SK-N-SH (cell line): ENCODE measurements at regions not wholly inside any gene's neighbourhood (a gene's known extent, or its start where the extent isn't known, plus 50 kb on each side); places are given as distances from the start of the nearest gene placed in this dataset.

Source experiments
- CTCF ChIA-PET: fragments of 300-600, 350-600 bp; formaldehyde crosslinking; extraction: SDS; loops from one replicate; lab custom pipeline; 2021; lab: Yijun Ruan, JAX
- POLR2A ChIA-PET: fragments of 350-600 bp; sonication (Branson Sonifier 250); formaldehyde crosslinking; extraction: SDS; loops from one replicate; lab custom pipeline; 2020; ENCODE audit warnings: antibody characterized with exemption, inconsistent platforms; lab: Yijun Ruan, JAX
- DNase-seq: peaks from one replicate; pipeline ENCODE4 v3.0.0; 2012
- H2AFZ ChIP-seq: fragments of 200-600 bp; sonication (generic); 2 replicates; pipeline ENCODE4 v1.8.1; 2016; ENCODE audit warnings: antibody characterized with exemption, mild to moderate bottlenecking, low read depth
- H3F3A ChIP-seq: fragments of 200-600 bp; sonication (generic); replicated peaks from 2 replicates; pipeline ENCODE3; 2016; ENCODE audit warnings: antibody characterized with exemption, mild to moderate bottlenecking; ENCODE audit not compliant: insufficient read depth
- H3K27ac ChIP-seq, 2 experiments: fragments of 200-500 bp in 1 of 2; fragments of 200-600 bp in 1 of 2; sonication (Bioruptor generic) in 1 of 2; sonication (generic), shearing (Covaris generic) in 1 of 2; 2 replicates each; pipeline versions ENCODE4 v1.5.1 to v1.6.1; 2014 to 2016; ENCODE audit warnings: low read depth in 2 of 2, inconsistent platforms in 1 of 2, low read length in 1 of 2, mild to moderate bottlenecking in 1 of 2, mixed read lengths in 1 of 2
- H3K27me3 ChIP-seq: fragments of 200-600 bp; sonication (generic), shearing (Covaris generic); 2 replicates; pipeline ENCODE4 v1.6.1; 2016; ENCODE audit warnings: mixed run types; ENCODE audit not compliant: insufficient read depth
- H3K36me3 ChIP-seq, 2 experiments: fragments of 200-500 bp in 1 of 2; fragments of 200-600 bp in 1 of 2; sonication (Bioruptor generic) in 1 of 2; sonication (generic) in 1 of 2; replicated peaks in 1 of 2; 2 replicates each; pipeline versions ENCODE3 to v1.5.1; 2014 to 2016; ENCODE audit warnings: low read length in 1 of 2, mild to moderate bottlenecking in 1 of 2; ENCODE audit not compliant: insufficient read depth in 2 of 2, control insufficient read depth in 1 of 2
- H3K4me1 ChIP-seq, 2 experiments: fragments of 200-500 bp in 1 of 2; fragments of 200-600 bp in 1 of 2; sonication (Bioruptor generic) in 1 of 2; sonication (generic), shearing (Covaris generic) in 1 of 2; 2 replicates each; pipeline versions ENCODE4 v1.5.1 to v1.6.1; 2014 to 2016; ENCODE audit warnings: low read depth in 1 of 2, low read length in 1 of 2, mixed run types in 1 of 2; ENCODE audit not compliant: insufficient read depth in 2 of 2, control insufficient read depth in 1 of 2
- H3K4me2 ChIP-seq: fragments of 200-600 bp; sonication (generic), shearing (Covaris generic); 2 replicates; pipeline ENCODE4 v1.6.1; 2017; ENCODE audit warnings: mixed run types
- H3K4me3 ChIP-seq, 2 experiments: fragments of 200-500 bp in 1 of 2; fragments of 200-600 bp in 1 of 2; sonication (Bioruptor generic) in 1 of 2; sonication (generic), shearing (Covaris generic) in 1 of 2; 2 replicates each; pipeline versions ENCODE4 v1.5.1 to v1.8.1; 2014 to 2016; ENCODE audit warnings: low read depth in 2 of 2, inconsistent platforms in 1 of 2, low read length in 1 of 2, mild to moderate bottlenecking in 1 of 2, mixed read lengths in 1 of 2, moderate library complexity in 1 of 2
- H3K79me2 ChIP-seq: fragments of 200-600 bp; sonication (generic); 2 replicates; pipeline ENCODE4 v1.8.1; 2017; ENCODE audit warnings: mild to moderate bottlenecking; ENCODE audit not compliant: insufficient read depth
- H3K9ac ChIP-seq: fragments of 200-600 bp; sonication (generic); 2 replicates; pipeline ENCODE4 v1.6.1; 2017; ENCODE audit warnings: mixed run types
- H3K9me2 ChIP-seq: fragments of 200-600 bp; sonication (generic); 2 replicates; pipeline ENCODE4 v1.6.1; 2017; ENCODE audit warnings: mixed run types
- H3K9me3 ChIP-seq: fragments of 200-600 bp; sonication (generic); 2 replicates; pipeline ENCODE4 v1.6.1; 2017; ENCODE audit warnings: mixed run types, mild to moderate bottlenecking, moderate library complexity
- H4K20me1 ChIP-seq: fragments of 200-600 bp; sonication (generic); 2 replicates; pipeline ENCODE4 v1.6.1; 2017; ENCODE audit warnings: mild to moderate bottlenecking, mixed run types; ENCODE audit not compliant: insufficient read depth
- CTCF ChIP-seq: fragments of 200-600 bp; sonication (generic); IDR thresholded peaks from 2 replicates; pipeline ENCODE4 v1.6.1; 2017; ENCODE audit warnings: antibody characterized with exemption, mild to moderate bottlenecking, moderate library complexity
- EP300 ChIP-seq, 2 experiments: IDR thresholded peaks; 2 replicates each; pipeline versions ENCODE4 v1.4.0 to v1.6.1; 2012; ENCODE audit warnings: borderline replicate concordance in 1 of 2, low read depth in 1 of 2, low read length in 1 of 2
- IRF3 ChIP-seq: fragments of 150-350 bp; IDR thresholded peaks from 2 replicates; pipeline ENCODE4 v1.6.1; 2016; ENCODE audit warnings: mild to moderate bottlenecking, low read depth, low read length
- PBX3 ChIP-seq: IDR thresholded peaks from 2 replicates; pipeline ENCODE4; 2012
- RCOR1 ChIP-seq: fragments of 150-350 bp; IDR thresholded peaks from 2 replicates; pipeline ENCODE4 v1.6.1; 2017; ENCODE audit warnings: antibody characterized with exemption, low read length
- SMC3 ChIP-seq: IDR thresholded peaks from 2 replicates; pipeline ENCODE4 v1.6.1; 2012; ENCODE audit warnings: low read depth, low read length, improper control_type of control experiment
- TCF12 ChIP-seq: IDR thresholded peaks from 2 replicates; pipeline ENCODE4 v1.4.0; 2012
- USF2 ChIP-seq: fragments of 150-350 bp; IDR thresholded peaks from 2 replicates; pipeline ENCODE4 v1.6.1; 2017; ENCODE audit warnings: antibody characterized with exemption, low read length, low read depth, borderline replicate concordance
- YY1 ChIP-seq: IDR thresholded peaks from 2 replicates; pipeline ENCODE4 v1.4.0; 2012; ENCODE audit warnings: low read depth, mild to moderate bottlenecking
- TF ChIP-seq, protein P1 (sequence below): IDR thresholded peaks from 2 replicates; pipeline ENCODE4 v1.4.0; 2012; ENCODE audit warnings: low read depth, borderline replicate concordance
- TF ChIP-seq, protein P2 (sequence below): IDR thresholded peaks from 2 replicates; pipeline ENCODE4 v1.6.1; 2012; ENCODE audit warnings: mild to moderate bottlenecking, low read depth, low read length, moderate library complexity
- TF ChIP-seq, protein P3 (sequence below): IDR thresholded peaks from 2 replicates; pipeline ENCODE4 v1.4.0; 2012; ENCODE audit warnings: low read depth

DNA sequence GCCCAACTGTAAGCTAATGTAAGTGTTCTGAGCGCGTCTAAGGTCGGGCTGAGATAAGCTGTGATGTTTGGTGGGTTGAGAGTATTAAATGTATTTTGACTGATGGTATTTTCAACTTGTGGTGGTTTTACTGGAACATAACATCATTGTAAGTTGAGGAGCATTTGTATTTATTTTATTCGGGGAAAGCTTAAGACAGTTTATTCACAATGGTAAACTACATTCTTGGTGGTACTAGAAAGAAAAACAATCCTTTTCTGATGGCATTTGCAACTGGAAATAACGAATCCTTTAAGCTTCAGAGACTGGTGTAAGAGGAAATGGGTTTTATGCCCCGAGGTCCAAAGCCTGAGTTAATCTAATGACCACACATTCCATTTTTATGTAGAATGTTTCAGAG, 283.3 kb upstream of the NETO1 start (continued):
- TF ChIP-seq, protein P1, sequence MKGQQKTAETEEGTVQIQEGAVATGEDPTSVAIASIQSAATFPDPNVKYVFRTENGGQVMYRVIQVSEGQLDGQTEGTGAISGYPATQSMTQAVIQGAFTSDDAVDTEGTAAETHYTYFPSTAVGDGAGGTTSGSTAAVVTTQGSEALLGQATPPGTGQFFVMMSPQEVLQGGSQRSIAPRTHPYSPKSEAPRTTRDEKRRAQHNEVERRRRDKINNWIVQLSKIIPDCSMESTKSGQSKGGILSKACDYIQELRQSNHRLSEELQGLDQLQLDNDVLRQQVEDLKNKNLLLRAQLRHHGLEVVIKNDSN: no peak
- TF ChIP-seq PBX3: no peak

DNA sequence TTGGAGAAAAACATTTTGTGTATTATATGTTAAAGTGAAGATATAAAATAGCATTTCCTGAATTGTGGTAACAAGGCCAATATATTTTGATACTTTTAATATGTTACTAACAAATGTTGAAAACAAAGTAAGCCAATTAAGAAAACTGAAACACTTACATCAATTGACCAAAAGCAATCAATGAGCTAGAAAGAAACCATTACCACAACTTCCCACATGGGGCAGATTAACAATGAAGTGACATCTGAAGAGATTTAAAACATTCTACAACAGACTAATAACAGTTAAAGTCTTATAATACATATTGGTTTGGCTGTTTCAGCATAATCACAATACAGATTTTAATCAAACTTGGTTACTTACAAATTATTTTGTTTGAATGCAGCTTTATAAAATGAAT, 282.4 kb upstream of the NETO1 start:
- no peaks in the 10 kb centered on the region for H3K36me3 ChIP-seq
- H3K9ac ChIP-seq: no peak overlapping the region
- no peak for DNase-seq
- no peak overlapping the region for H3K4me2 ChIP-seq
- H2AFZ ChIP-seq: no peak overlapping the region
- CTCF ChIA-PET: no interaction called here
- no peaks in the 10 kb centered on the region for H3F3A ChIP-seq
- H3K27ac ChIP-seq: no peak overlapping the region
- POLR2A ChIA-PET: no interaction called here
- H3K9me2 ChIP-seq: no peaks in the 10 kb centered on the region; the same call in 1 of the 2 replicates
- H3K79me2 ChIP-seq: no peaks in the 10 kb centered on the region
- no peaks in the 10 kb centered on the region for H4K20me1 ChIP-seq
- TF ChIP-seq RCOR1 (no peak), IRF3 (no peak), YY1 (no peak), SMC3 (no peak), EP300 (IDR thresholded peaks at IDR 0.05; ENCODE audit: borderline replicate concordance in 1 of 2, low read depth in 1 of 2, low read length in 1 of 2) (no peak), TCF12 (no peak), CTCF (no peak), USF2 (no peak)
- TF ChIP-seq, protein P2, sequence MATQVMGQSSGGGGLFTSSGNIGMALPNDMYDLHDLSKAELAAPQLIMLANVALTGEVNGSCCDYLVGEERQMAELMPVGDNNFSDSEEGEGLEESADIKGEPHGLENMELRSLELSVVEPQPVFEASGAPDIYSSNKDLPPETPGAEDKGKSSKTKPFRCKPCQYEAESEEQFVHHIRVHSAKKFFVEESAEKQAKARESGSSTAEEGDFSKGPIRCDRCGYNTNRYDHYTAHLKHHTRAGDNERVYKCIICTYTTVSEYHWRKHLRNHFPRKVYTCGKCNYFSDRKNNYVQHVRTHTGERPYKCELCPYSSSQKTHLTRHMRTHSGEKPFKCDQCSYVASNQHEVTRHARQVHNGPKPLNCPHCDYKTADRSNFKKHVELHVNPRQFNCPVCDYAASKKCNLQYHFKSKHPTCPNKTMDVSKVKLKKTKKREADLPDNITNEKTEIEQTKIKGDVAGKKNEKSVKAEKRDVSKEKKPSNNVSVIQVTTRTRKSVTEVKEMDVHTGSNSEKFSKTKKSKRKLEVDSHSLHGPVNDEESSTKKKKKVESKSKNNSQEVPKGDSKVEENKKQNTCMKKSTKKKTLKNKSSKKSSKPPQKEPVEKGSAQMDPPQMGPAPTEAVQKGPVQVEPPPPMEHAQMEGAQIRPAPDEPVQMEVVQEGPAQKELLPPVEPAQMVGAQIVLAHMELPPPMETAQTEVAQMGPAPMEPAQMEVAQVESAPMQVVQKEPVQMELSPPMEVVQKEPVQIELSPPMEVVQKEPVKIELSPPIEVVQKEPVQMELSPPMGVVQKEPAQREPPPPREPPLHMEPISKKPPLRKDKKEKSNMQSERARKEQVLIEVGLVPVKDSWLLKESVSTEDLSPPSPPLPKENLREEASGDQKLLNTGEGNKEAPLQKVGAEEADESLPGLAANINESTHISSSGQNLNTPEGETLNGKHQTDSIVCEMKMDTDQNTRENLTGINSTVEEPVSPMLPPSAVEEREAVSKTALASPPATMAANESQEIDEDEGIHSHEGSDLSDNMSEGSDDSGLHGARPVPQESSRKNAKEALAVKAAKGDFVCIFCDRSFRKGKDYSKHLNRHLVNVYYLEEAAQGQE: no peak
- TF ChIP-seq, protein P1: no peak
- TF ChIP-seq, protein P3, sequence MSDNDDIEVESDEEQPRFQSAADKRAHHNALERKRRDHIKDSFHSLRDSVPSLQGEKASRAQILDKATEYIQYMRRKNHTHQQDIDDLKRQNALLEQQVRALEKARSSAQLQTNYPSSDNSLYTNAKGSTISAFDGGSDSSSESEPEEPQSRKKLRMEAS: no peak
- TF ChIP-seq, all 33 proteins: peak for 0
- Histone ChIP-seq H3K4me1 (no peaks in the 10 kb centered on the region), H3K4me3 (no peak overlapping the region), H3K9me3 (no peaks in the 10 kb centered on the region; the same call in 1 of the 2 replicates), H3K27me3 (no peaks in the 10 kb centered on the region; the same call in 1 of the 2 replicates)
